GM13977 (cell line): ENCODE measurements at regions not wholly inside any gene's neighbourhood (a gene's known extent, or its start where the extent isn't known, plus 50 kb on each side); places are given as distances from the start of the nearest gene placed in this dataset.

Source experiments
- DNase-seq: peaks from one replicate; pipeline ENCODE4 v3.0.0; 2012; ENCODE audit warnings: low spot score
- CTCF ChIP-seq: IDR thresholded peaks from 2 replicates; pipeline ENCODE4 v1.5.1; 2012; ENCODE audit warnings: mild to moderate bottlenecking, control low read depth; ENCODE audit not compliant: insufficient read depth; ENCODE audit errors: extremely low read depth, missing control alignments
- in situ Hi-C: fragments of 300-500 bp; cut with MboI; formaldehyde crosslinking; loops from one replicate; pipeline ENCODE4 v1.12.0; 2022; ENCODE audit warnings: low sequenced_read_pairs, low pct_unique_long_range_greater_than_20kb, mixed read lengths, inconsistent platforms; ENCODE audit not compliant: unreplicated experiment

- DNase-seq, result no peak
- TF ChIP-seq CTCF, result no peak
- in situ Hi-C loops, result loop anchor here (25.0 kb wide), 2 partner anchors 1156 to 1306 kb away; no protein-coding TSS in a partner anchor
Measured at GRCh38 chr5:39580702-39581453, 156.1 kb upstream of the DAB2 start.

GRCh38 chr5:39579750-39580149, 155.0 kb upstream of the DAB2 start:
- no peak for TF ChIP-seq CTCF
- DNase-seq, result no peak
- in situ Hi-C loops, result loop anchor here (25.0 kb wide), 2 partner anchors 1158 to 1308 kb away; no protein-coding TSS in a partner anchor

DNA sequence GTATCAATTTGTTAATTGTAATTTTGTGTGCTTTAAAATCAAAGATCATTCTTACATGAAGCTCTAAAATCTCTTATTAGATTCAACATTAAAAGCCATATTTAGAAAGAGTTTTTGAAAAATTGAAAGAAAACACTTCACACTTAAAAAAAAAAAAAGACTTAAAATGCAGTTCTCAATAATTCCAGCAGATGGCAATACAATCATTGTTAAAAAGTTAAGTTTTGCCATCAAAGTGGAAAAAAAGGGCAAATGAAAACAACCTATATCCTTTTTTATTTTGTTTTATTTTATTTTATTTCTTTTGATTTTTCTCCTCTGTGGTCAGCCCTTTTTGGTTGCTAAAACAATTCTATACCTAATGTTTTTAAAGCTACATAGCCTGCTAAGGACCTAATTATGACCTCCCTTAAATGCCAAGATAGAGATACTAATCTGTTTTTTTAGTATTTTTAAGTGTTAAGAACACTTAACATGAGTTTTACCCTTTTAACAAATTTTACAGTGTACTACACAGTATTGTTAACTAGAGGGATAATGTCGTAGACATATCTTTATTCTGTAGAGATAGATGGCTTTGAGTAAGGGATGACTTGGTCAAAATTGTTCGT, 154.2 kb upstream of the DAB2 start:
- in situ Hi-C loops, result loop anchor here (25.0 kb wide), 2 partner anchors 1158 to 1308 kb away; no protein-coding TSS in a partner anchor
- no peak for DNase-seq
- peak; percentile 55 for TF ChIP-seq CTCF

- in situ Hi-C loops, result loop anchor here (25.0 kb wide), 2 partner anchors 1160 to 1310 kb away; no protein-coding TSS in a partner anchor
Measured at GRCh38 chr5:39577529-39577928, 152.7 kb upstream of the DAB2 start.

DNA sequence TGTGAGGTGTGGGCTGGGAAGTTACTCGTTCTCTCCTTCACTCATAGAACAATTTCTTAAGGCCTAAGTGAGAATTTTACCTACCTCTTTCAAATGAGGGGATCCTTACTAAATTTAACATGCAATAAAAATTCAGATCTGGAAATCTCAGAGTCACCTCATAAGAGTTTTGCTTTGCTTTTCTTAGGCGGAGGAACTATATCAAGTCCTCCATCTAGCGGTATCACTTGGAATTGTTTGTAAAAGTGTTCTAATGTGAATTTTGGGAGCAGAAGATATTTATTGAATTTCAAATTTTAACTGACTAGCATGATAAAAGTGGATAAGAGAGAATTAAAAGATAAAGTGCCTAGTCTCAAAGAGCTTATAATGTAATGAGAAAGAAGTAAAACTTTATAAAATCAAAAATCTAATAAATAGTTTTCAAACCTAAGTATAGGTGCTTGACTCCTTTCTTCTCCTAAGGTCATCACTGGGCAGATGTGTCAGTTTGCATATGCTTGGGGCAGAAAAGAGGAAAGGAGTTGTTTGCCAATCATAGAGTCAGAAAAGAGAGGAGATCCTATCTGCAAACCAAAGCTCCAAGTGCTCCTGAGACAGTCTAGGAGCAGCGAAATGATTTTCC, 145.7 kb upstream of the DAB2 start:
- TF ChIP-seq CTCF, result peak; percentile 47
- in situ Hi-C loops, result no loop called here
- no peak for DNase-seq

More at GRCh38 chr5:39577529-39577928, 152.7 kb upstream of the DAB2 start:
- no peak for DNase-seq
- TF ChIP-seq CTCF, result no peak

DNA sequence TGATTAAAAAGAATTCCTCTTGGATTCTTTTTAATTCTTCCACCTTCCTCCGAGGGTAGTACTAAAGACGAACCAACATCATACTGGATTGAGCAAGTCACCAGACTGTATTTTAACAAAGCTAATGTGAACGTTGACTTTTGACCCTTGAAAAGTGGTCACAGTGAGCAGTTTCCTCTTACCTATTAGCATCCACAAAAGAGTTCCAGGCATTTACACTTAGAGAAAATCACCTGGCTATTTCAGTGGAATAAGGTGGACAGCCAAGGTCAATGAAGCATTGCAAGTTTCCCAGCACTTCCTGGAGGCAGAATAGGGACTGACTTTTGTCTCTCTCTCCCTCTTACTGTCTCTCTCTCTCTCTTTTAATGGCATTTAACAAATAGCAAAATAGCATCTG, 145.1 kb upstream of the DAB2 start:
- no peak for DNase-seq
- TF ChIP-seq CTCF, result no peak
- in situ Hi-C loops, result no loop called here
